ENCODE measurements at regions not wholly inside any gene's neighbourhood (a gene's known extent, or its start where the extent isn't known, plus 50 kb on each side); places are given as distances from the start of the nearest gene placed in this dataset.

DNA sequence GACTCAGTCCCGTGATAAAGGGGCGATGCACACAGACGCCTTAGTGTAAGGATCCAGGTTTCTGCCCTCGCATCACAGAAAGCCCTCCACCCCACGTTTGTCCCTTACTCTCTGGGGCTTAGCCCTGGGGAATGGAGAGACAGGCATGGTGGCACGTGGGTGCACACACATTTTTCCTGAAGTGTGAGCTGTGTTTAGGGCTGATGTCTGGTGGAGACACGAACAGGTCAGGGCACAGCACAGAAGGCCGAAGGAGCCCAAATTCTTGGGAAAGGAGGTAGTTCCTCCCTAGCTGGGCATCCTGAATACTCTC, 84.3 kb upstream of the DHRSX start:
- no peak for TF ChIP-seq POLR2A (IDR thresholded peaks at IDR 0.05)
- TF ChIP-seq, protein P1, sequence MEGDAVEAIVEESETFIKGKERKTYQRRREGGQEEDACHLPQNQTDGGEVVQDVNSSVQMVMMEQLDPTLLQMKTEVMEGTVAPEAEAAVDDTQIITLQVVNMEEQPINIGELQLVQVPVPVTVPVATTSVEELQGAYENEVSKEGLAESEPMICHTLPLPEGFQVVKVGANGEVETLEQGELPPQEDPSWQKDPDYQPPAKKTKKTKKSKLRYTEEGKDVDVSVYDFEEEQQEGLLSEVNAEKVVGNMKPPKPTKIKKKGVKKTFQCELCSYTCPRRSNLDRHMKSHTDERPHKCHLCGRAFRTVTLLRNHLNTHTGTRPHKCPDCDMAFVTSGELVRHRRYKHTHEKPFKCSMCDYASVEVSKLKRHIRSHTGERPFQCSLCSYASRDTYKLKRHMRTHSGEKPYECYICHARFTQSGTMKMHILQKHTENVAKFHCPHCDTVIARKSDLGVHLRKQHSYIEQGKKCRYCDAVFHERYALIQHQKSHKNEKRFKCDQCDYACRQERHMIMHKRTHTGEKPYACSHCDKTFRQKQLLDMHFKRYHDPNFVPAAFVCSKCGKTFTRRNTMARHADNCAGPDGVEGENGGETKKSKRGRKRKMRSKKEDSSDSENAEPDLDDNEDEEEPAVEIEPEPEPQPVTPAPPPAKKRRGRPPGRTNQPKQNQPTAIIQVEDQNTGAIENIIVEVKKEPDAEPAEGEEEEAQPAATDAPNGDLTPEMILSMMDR (IDR thresholded peaks at IDR 0.05) = no peak
